HG03095 (cell line): ENCODE measurements at regions not wholly inside any gene's neighbourhood (a gene's known extent, or its start where the extent isn't known, plus 50 kb on each side); places are given as distances from the start of the nearest gene placed in this dataset.
"Not testable (repeated sequence)": the region's sequence is repeated elsewhere in the genome, so short reads cannot be mapped to it uniquely, and the experiment has no call there.

Source experiments
- ATAC-seq: cut with Tn5 transposase; IDR thresholded peaks from one replicate; pipeline ENCODE4 v1.9.1; 2021; ENCODE audit warnings: moderate library complexity; ENCODE audit not compliant: unreplicated experiment

GRCh38 chr11:135015966-135016365, 603.9 kb upstream of the B3GAT1 start:
- ATAC-seq: no peak

DNA sequence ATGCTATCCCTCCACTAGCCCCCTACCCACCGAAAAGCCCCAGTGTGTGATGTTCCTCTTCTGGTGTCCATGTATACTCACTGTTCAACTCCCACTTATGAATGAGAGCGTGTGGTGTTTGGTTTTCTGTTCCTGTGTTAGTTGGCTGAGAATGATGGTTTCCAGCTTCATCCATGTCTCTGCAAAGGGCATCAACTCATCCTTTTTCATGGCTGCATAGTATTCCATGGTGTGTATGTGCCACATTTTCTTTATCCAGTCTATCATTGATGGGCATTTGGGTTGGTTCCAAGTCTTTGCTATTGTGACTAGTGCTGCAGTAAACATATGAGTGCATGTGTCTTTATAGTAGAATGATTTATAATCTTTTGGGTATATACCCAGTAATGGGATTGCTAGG, 599.3 kb upstream of the B3GAT1 start:
- not testable (repeated sequence) for ATAC-seq

DNA sequence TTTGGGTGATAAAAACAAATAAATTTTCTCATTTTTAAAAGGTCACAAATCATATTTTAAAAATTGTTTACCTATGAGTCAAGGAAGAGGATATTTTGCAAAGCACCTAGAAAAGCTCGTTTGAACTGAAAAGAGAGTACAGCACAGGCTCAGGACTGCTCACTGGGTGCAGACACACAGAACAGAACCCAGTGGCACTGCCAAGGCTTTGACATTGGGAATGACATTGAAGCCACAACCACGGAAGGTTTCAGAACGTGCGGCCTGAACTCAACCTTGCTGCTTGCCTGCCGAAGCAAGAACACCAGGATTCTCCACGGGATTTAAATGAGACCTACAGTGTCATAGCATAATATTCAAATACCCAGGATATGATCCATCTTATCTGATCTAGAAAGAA, 597.1 kb upstream of the B3GAT1 start:
- no peak for ATAC-seq

DNA sequence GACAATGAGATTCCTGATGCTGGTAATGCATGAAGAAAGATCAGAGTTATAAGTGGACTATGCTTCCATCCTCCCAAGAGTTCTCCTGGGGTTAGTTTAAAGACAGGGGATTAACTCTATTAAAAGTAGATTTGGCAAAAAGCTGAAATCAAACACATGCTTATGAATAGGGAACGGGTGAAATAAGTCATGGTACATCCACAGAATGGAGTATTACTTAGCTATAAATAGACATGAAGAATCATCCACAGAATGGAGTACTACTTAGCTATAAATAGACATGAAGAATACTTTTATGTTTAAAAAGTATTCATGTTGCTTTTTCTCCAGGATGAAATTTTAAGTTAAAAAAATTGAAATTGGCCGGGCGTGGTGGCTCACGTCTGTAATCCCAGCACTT, 596.4 kb upstream of the B3GAT1 start:
- no peak for ATAC-seq

- ATAC-seq: no peak
Observed at GRCh38 chr11:135008001-135008405, 596.0 kb upstream of the B3GAT1 start.

GRCh38 chr11:135006800-135007199, 594.8 kb upstream of the B3GAT1 start:
- ATAC-seq: no peak

DNA sequence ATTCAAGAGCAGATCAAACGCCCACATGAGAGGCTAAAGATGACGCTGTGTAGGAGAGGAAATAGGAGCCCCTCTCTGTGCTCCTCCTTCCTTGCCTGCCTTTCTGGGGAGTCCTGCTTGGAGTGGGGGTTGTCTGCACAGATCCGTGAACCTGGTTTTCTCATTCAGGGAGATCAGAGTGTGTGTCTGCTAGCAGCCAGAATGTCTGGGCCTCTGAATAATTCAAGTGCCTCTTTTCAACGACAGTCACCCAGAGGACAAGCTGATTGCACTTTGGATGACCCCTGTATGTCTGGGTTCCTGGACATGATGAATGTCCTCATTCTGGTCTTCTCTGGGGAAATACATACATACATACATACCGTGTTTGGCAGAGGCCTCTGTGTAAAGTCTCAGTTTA, 592.5 kb upstream of the B3GAT1 start:
- ATAC-seq: no peak

DNA sequence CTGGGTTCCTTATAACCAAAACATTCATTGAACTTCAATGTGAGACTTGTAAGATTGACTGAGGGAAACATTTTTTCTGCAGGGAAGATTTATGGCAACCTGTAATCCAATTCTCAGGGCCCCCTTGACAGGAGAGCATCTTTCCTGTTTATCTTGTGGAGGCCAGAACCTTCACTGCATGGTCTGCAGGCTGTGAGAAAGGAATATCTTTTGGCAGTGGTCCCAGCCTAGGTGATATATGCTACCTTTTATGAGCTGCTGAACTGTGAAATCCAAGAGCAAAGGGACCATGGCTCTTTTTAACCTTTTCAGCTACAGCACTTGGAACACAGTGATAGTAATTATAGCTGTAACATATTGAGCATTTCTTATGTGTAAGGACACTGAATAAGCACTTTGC, 590.2 kb upstream of the B3GAT1 start:
- no peak for ATAC-seq

DNA sequence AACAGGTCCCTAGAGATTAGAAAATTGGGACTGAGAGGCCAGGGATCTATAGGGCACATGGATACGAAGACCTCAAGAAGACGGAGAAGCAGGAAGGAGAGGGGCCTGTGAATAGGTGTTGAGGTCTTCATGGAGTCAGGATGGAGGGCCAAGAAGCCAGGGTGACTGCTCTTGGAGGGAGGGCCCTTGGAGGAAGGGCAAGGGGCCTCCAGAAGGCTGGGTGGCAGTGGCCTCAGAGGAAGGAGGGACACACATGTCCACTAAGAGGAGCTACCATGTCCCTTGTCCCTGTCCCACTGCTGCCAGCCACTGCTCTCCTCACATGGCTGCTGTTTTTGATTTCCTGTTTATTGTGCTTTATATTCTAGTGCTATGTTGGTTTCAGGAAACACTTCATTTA, 589.5 kb upstream of the B3GAT1 start:
- ATAC-seq: no peak

DNA sequence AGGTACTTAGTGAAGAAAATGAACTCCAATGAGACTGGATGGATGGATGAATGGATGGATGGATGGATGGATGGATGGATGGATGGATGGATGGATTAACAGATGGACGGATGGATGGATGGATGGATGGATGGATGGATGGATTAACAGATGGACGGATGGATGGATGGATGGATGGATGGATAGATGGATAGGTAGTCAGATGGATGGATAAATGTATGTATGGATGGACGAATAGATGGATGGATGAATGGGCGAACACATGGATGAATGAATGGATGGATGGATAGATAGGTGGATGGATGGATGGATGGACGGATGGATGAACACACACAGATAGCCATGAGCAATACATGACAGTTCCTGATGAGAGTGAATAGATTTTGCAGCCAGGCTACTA, 589.0 kb upstream of the B3GAT1 start:
- ATAC-seq: not testable (repeated sequence)

GRCh38 chr11:134999590-134999989, 587.5 kb upstream of the B3GAT1 start:
- ATAC-seq: no peak

DNA sequence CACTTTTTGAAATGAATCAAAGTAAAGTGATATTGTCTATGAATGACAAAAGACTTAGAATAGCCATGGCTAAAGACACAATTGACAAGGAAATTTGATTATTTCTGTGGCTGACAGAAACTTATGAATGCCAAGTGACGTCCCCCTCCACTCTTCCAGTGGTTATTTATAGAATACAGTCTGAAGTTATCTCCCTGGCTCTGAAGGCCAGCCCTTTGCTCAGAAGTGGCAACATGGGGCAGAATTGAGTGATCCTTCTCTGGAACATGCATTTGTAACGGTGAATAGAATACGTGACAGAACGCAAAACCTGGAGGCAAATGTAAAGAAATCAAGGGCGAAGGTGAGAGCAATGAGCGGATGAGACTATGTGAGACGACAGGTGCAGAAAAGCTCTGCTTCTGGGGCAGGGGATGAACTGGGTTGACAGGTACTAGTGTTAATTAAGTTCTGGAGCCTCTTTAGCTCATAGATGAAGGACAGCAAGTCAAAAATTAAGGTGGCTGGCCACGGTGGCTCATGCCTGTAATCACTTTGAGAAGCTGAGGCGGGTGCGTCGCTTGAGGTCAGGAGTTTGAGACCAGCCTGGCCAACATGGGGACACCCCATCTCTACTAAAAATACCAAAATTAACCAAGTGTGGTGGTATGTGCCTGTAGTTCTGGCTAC, 585.7 kb upstream of the B3GAT1 start:
- no peak for ATAC-seq

DNA sequence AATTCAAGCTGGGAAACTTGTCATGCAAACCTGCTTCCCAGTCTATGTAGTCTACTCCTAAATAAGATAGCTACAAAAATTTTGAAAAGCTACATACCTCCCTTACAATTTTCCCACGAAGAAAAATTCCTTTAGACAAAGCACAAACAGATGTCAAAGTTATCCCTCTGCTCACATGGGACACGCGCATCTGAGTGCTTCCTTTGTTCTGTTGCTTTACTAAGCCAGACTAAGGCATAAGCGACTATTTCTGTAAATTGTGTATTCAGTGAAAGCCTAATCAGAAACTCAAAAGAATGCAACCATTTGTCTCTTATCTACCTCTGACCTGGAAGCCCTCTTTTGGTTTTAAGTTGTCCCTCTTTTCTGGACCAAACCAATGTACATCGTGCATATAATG, 583.7 kb upstream of the B3GAT1 start:
- ATAC-seq: no peak

GRCh38 chr11:134994431-134994830, 582.4 kb upstream of the B3GAT1 start:
- ATAC-seq: no peak

DNA sequence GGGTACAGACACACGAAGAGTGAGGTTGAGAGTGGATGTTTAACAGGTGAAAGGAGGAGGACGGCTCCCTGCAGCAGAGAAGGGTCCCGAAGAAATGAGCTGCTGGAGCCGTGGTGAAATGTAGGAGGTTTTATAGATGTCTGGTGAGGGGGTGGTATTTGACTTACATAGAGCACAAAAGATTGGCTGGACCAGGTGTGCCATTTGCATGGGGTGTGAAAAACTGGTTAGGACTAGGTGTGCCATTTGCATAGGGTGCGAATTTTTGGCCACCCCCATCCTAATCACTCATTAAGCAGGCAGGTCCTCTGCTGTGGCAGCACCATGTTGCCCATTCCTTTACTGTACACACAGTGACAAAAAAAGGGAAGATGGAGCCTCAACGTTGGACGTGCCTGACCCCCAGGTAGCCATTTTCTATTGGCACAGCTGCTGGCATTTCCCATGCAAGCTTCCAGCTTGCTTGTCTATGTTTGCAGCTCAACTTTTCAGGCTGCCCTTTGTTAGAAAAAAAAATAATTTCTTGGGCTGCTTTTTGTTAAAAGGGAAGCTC, 581.7 kb upstream of the B3GAT1 start:
- no peak for ATAC-seq

- ATAC-seq: no peak
Observed at GRCh38 chr11:134992981-134993380, 580.9 kb upstream of the B3GAT1 start.

DNA sequence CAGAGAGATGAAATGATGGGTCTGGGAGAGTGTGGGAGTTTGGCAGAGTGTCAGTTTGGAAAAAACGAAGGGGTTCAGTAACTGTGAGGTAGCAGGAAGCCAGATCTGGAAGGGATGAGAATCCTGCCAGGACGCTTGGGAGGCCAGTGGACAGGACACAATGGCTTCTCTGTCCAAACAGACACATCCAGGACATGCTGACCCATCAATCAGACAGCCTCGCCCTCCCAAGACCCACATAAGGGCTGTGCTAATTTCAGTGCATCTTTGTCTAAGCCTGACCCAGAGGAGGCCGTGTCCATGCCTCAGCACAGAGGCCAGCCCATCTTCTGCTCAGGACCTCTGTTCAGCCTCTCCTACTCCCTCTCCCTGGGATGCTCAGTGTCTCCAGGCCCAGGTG, 576.5 kb upstream of the B3GAT1 start:
- no peak for ATAC-seq

GRCh38 chr11:134987822-134988221, 575.8 kb upstream of the B3GAT1 start:
- no peak for ATAC-seq

DNA sequence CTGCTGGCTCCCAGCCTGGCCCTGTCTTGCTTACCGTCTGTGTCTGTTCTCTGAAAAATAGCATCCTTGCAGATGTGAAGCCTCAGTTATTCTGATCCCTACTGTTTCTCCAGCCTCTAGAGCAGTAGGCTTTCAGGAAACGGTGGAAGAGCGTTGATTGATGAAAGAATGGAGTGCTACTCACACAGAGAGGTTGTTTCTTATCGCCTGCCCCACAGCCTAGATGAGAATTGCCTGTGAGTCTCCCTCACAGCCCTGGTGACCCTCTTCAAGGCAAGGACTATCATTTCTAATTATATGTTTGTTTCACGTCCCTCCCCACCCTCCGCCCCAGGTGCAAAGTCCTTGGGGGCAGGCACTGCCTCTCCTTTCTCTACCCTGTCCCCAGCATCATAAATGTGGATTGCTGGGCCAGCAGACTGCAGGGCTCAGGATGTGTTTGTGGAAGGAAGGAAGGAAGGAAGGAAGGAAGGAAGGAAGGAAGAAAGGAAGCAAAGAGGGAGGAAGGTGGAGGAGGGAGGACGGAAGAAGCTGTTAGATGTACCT, 575.3 kb upstream of the B3GAT1 start:
- no peak for ATAC-seq

DNA sequence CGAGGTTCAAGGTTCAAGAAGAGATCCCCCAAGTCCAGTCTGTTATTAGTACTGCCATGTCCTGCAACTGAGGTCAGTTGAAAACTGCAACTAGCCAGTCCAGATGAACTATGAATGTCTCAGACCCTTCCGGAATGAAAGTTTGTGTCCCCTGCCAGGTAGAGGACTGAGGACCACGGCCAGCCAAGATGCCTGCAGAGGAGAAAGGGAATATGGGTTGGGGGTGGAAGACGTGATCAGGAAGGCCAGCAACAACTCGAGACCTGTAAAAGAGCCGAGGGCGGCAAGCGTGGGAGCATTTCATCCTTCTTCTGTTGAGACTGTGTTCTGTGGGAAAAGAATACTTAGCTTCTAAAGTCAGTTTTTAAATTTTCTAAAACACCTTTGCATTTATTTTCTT, 572.4 kb upstream of the B3GAT1 start:
- no peak for ATAC-seq

DNA sequence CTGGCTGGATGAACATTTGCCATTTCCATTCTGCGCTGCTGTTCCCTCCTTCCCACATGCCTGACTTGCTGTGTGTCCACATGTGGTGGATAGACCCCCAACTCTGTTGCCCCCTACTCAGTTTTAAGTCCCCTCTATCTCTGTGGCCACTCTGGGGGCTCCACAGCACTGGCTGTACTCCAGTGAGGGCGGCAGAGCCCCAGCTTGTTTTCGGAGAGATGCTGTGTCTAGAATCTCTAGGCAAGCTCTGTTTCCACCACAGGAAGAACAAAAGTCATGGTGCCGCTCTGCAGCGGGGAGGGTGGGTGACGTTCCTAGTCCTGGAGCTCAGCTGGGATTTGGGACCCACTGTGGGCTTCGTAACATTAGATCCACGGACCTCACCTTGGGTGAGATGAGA, 570.4 kb upstream of the B3GAT1 start:
- not testable (repeated sequence) for ATAC-seq

DNA sequence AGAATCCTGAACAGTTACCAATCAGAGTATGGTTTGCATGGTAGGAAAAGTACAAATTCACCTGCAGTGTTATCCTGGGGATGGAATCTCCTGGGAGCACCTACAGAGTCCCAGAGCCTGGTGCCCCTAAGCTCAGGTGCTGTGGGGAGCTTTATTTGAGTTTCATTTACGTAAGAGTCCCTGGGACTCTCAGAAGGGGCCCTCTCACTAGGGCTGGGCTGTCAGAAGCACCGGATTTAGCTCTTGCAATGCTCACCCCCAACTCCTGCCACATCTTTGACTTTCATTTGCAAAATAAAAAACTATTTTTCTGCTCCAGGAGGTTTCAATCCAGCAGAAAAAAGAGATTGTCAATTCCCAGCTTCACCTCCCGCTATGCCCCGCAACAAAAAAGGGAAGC, 569.8 kb upstream of the B3GAT1 start:
- ATAC-seq: no peak
